CD4-positive, alpha-beta T cell treated with Interleukin-4 for 1 hour (primary cell): ENCODE measurements at regions not wholly inside any gene's neighbourhood (a gene's known extent, or its start where the extent isn't known, plus 50 kb on each side); places are given as distances from the start of the nearest gene placed in this dataset.
"Not testable (repeated sequence)": the region's sequence is repeated elsewhere in the genome, so short reads cannot be mapped to it uniquely, and the experiment has no call there.

Experiments used
- DNase-seq, 2 donors: peaks; one replicate each; pipeline ENCODE4 v3.0.0-alpha.2; 2020 to 2022

DNA sequence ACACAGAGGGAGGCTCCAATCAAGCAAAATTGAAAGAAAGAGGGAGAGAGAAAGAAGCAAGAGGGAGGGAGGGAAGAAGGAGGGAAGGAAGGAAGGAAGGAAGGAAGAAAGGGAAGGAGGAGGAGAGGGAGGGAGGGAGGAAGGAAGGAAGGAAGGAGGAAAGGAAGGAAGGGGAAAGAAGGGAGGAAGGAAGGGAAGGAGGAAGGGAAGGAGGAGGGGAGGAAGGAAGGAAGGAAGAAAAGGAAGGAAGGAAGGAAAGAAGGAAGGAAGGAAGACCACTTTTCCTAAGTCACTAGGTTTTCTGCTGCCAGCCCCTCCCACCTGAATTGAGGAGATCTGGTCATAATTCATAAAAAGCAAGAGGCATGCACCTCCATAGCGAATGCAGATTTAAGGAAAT is 287.0 kb downstream of the SP3 start:
- DNase-seq = no peak

DNA sequence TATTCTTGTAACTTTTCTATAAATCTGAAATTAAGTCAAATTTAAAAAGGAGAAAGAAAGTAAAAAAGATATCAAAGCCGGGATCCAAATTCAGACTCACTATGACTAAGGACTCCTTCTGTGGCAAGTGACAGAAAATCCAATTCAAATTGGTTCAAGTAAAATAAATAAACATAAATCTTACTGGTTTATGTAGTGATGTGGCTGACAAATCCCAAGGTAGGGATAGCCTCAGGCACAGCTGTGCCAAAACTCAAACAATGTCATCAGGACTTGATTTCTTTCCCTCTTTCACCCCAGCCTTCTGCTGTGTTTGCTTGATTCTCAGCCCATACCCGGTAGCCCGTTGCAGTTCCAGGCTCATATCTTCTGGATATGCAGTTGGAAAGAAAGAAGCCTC is 284.6 kb downstream of the SP3 start:
- DNase-seq = no peak

DNA sequence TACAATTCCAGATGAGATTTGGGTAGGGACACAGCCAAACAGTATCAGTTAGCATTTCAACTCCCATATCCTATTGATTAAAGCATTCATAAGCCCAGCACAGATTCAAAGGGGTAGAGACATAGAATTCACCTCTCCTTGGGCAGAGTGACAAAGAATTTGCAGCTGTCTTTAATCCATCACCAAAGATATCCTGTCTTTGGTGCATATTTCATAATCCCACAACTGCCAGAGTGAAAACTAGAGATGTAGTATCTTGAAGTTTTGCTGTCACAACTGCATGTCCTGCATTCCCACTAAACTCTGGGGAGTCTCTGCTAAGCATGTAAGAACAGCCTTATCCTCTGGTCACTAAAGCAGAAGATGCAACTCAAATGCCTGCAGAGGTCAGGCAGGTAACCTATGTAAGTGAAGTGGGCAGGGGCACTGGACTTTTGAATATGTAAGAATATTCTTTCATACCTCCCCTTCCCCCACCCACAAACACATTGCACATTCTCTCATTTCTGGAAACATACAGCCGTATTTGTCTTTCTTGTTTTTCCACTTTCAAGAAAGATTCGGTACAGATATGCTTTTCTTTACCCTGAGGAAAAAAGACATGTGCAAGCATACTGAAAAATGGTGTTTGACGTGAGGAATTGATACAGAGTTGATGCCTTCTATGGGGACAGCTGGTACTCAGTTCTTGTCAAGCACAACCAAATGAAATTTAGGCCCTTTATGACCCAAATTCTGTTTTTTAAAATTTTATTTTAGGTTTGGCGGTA is 283.1 kb downstream of the SP3 start:
- DNase-seq = no peak

DNA sequence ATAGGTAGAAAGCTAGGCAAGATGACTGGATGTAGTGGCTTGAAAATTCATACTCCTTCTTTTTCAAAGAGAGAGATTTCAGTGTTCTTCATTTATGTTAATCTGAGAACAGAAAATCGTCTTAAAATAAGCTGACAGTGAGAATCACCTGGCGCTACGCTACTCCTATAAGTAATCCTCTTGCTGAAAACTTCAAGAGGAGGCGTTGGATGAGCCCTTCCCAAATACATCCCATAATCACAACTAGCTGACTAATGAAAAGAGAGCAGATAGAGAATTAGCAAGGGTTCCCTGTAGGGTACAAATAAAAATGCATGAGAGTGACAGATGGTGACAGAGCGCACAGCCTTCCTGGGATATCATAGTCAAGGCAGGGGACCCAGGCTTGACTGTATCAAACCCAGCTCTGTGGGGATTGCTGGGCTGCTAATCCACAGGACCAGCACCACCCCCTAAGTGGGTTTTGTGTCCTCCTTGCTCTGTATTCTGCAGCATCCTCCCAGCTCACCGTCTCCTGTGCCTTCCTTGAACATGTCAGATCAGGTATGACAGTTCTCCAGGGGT is 280.2 kb downstream of the SP3 start:
- DNase-seq = no peak

DNA sequence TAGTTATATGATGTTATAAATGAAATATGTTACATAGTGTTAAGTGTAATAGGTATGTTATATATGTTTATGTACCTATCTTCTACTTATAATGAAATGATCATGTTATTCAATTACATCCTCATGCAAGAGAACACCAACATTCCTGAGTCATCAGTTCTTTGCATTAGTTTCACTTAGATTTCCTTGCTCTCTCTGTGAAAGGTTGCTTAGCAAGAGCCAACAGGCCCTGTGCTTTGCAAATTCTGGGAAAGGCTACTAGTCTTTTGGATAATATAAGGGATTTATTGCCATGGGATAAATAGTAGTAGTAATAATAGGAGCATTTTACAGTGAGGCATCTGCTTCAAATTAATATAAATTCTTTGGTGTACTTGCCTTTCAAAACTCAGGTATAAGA is 274.8 kb downstream of the SP3 start:
- DNase-seq = no peak

DNA sequence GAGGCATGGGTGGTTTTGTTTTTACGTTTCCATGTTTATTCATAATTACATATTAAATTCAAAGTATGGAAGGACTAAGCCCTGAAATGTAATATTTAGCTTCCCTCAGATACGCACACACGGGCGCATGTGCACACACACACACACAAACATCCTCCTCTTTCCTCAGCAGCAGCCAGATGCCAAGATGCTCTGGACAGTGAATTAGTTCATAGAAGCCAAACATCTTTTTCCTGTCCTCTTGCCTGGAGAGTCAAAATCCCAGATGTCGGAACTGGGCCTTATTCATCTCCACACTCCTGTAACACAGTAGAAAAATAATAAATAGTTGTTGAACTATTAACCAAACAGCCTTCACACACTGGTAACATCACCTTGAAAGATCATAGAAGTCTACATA is 273.1 kb downstream of the SP3 start:
- no peak for DNase-seq

DNA sequence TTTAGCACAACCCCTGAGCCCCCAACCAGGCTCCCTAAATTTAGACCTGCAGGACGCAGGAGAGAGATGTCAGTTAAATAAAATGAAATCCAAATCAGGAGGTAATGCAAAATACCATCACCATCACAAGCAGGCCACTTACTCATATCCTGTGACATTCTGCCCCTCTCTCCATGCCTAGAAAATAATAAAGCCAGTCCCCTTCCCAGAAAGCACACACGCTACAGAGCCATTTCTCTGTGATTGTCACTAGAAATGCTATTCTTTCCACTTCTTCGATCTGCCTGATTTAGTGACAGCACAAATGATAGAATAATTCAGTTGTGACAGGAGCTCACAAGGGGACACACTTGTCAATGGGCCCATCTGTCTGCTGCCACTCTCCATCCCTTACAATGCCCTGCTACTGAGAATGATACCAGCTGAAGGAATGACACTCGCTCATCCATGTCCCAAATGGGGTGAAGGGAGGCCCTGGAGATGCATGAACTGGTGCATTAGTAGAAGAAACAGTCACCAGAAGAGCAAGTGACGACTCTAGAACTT is 272.1 kb downstream of the SP3 start:
- no peak for DNase-seq

DNA sequence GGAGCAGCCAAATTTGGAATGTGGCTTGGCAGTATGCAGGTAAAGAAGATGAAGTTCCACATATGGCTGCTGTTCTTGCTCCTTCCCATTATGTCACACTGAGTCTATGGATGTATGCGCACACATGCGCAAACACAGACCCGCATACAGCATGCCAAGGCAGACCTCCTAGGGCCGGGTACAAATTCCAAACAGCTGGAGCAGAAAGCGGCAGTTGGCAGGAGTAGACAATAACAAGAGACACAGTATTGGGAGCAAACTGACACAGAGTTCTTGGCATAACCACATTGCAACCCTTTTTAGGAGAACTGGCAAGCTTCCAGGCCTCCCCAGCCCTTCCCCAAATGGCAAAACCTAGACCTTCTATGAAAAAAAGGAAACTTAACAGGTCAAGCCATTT is 268.9 kb downstream of the SP3 start:
- no peak for DNase-seq

DNA sequence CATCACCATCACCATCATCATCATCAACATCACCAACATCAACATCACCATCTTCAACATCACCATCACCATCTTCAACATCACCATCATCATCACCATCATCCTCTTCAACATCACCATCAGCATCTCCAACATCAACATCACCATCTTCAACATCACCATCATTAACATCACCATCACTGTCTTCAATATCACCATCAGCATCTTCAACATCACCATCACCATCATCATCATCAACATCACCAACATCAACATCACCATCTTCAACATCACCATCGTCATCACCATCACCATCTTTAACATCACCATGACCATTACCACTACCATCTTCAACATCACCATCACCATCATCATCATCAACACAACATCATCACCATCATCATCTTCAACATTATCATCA is 267.2 kb downstream of the SP3 start:
- no peak for DNase-seq

DNA sequence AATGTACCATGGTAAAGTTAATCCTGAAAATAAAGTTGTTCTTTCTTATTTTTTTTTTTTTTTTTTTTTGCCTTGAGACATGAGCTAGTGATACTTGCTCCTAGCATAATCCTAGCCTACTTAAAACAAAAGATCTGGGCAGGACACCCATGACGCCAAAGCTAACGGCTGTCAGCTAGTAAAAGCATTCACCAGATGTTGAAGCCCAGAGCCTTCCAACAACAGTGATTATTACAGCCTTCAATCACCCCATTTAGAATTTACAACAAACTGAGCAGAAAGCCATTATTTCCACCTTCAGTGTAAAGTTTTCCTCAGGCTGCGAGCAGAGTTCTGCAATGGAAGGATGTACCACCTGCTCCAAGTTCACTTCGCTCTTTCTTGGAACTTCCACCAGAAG is 259.5 kb downstream of the SP3 start:
- DNase-seq = no peak

DNA sequence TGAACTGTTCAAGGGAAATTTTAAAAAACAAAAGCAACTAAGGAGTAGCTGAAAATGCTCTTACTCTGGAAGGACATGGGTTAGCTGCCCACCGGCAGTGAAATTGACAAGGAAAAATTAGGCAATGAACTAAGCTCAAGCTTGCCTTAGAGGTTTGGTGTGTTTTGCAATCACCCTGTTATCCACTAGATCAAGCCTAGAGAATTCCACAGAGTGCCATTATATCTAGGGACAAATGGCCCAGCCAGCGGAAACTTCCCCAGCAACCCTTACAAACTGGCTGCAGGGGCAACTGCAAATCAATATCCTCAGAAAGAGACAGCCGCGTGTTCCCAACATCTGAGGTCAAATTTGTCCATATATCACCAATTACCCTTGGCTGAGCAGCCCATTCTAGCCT is 258.2 kb downstream of the SP3 start:
- no peak for DNase-seq

DNA sequence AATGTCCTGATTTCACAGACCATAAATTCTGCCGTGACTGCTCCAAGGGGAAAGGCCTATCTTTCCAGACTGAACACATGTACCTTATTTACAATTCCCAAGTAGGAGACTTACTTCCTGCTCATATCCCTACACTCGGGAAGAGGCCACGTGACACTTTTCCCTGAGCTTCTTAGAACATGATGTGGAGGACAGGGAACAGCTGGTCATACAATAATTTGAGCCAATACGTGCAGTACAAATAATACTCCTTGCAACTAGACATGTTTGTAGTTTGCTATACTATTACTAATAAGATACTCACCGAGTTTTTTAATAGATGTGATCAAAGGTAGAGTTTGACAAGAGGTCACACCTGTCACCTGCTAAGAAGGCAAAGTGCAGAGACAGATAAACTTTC is 256.4 kb downstream of the SP3 start:
- DNase-seq = no peak

DNA sequence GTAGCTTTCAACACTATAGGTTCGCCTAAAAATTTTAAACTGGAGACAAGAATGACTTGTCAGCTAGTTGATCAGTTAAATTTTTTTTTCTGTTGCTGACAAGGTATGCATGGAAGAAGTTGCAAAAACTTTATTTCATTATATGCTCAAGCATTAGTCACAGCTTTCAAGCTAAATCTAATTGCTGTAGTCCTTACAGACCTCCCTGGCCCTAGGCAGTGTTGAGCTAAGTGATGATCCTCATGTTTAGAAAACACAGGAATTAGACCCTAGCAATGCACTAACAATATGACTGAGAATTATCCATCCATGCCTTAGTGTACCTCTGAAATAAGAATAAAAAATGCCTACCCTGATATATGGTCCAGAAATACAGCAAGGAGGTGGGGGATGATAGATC is 253.4 kb downstream of the SP3 start:
- DNase-seq = no peak

DNA sequence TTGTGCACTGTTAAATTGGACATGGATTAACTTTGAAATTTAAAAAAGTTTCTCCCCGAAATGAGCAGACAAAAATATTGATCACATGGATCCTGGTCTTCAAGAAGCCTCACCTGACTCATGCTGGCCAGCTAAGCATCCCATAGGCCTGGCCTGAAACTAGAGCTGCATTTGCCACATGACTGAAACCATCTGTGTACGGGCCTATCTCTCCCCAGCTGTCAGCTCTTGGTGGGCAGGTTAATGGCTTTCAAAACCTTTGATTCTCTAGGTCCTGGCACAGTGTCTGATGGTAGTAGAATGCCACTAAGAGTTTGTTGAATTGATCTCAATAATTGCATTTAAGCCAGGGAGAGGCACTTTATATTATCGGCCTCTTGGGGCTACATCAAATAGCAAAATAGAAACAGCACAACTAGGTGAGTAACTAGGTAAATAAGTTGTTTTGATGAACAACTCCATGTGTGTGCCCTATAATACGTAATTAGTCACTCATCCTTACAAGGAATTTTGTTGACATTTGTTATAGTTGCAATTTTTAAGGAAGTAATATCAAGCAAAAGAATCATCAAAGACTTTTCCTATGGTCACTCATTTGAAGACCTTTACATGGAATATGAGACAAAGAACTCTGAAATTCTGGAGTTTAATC is 251.1 kb downstream of the SP3 start:
- DNase-seq = no peak

DNA sequence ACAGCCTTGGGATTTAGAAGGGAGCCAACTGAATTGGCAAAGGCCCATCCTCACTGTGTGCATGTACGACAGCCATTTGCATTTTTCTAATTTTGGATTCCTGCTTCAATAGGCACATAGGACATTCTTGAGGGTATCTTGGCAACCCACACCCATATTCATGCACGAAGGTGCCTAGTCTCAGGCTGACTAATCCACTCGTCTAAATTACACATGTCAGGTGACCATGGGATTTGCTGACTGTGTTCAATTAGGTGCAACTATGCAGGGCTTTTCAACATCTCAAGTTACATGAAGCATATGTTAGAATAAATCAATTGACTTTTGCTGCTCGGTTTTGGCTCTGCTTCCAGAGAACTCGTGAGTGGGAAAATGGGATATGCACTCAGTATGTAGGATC is 249.7 kb downstream of the SP3 start:
- DNase-seq = no peak

DNA sequence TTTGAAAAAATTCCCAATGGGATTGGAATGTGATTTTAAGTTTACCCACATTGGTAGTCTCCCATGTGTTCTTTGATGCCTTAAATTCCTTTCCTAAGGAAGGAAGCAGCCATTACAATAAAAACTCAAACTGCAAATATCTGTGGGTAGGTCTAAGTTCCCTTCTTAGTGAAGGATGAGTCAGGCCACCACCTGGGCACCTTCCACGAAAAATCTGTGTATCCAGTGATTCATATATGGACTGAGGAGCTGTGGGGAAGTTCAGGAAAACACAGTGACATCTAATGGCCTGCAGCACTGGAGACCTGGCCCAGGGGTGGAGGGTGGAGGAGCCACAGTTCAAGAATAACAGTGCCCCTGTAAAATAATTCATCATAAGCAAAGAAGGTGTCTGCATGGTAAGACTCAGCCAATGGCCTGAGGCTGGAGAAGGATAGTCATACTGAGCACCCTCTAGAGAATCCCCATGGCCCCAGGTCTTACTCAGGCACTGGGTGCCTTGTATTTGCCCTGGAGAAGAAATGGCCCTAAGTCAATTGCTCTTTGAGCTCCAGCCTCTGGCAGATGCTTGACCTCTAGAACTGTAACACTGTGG is 248.6 kb downstream of the SP3 start:
- no peak for DNase-seq

DNA sequence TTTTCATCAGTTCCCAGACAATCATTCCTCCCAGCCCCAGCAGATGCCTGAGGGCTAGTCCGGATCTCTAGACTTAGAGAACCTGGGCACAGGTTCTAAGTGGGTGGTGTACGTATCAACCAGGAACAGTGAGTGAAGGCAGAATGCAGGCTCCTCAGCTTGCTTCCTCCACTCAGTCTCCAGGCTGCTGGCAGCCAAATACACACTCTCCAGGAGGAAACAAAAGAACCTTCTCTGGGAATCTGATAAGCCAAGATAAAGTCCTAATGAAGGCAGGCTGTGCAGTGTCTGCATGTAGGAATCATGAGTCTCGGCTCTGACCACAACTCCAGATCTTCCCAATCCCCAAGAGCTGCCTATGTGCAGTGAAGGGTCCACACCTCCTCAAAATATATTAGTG is 245.7 kb downstream of the SP3 start:
- DNase-seq = no peak

DNA sequence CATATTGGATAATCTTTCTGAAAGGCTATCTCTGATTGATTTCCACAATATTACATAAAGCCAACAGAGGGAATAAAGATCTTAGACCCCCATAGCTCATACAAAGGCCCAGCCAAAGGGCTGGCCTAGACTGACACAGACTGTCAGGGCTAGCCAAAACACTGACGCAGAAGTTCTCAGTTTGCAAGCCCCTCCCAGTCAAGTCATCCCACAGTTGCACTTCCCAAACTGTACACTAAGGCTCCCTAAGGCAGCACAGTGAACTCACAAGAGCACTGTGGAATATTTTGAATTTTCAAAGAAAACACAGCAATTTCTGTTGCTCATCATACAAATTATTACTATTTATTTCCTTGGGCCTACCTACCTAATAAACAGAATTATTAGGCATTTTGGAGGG is 244.9 kb downstream of the SP3 start:
- no peak for DNase-seq

DNA sequence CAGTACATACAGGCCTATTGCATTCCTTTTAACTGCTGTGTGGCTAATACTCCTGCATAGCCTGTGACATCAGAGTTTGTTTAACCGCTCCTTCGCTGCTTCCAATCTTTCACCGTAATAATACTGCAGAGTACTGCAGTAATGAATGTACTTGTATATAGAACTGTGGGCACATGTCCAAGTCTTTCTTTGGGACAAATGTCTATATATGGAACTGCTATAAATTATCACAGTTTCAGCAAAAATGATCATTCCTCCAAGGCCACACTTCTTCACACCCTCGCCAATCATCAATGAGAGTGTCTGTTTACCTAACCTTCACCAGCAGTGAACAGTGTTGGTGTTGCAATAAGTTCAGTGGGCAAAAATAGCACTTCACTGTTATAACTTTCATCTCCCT is 230.4 kb downstream of the SP3 start:
- no peak for DNase-seq

DNA sequence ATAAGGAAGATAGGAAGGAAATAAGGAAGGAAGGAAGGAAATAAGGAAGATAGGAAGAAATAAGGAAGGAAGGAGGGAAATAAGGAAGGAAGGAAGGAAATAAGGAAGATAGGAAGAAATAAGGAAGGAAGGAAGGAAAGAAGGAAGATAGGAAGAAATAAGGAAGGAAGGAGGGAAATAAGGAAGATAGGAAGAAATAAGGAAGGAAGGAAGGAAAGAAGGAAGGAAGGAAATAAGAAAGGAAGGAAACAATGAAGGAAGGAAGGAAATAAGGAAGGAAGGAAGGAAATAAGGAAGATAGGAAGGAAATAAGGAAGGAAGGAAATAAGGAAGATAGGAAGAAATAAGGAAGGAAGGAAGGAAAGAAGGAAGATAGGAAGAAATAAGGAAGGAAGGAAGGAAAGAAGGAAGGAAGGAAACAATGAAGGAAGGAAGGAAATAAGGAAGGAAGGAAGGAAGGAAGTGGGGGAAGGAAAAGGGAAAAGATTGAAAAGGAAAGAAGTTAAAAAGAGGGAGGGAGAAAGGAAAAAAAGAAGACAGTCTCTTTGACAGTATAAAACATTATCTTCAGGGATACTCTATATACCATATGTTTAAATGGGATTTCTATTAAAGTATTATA is 227.1 kb downstream of the SP3 start:
- not testable (repeated sequence) for DNase-seq

DNA sequence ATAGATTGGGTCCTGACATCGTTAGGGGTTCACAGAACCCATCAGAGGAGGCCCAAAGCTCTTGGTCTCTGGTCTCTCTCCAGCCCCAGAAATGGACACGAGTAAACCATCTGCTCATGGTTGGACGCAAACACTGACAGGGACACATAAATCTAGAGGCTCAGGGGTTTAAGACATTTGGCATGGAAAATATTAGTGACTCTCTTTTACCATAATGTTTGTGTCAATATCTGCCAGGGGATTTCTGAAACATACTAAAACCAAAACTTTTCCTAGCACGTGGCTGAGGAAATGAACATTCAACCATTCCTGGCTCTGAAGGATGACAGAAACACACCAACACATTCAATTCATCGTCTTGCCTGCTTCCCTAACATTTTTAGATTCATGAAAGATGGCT is 226.2 kb downstream of the SP3 start:
- no peak for DNase-seq

DNA sequence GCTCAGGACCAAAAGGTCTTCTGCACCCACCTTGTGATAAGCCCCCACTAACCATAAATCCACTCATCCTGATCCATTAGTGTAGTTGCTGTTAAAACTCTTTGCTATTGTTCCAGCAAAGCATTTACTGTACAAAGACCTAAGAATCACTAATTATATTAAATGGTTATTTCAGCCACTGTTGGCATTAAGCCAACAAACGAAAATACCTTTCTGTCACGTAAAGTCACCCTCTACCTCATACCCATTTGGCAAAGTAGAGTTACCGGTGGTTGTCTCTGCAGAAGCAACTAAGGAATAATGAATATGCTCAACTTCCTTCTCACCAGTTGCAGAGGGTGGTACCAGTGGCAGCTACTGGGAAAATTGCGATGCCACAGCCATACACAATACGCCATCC is 224.5 kb downstream of the SP3 start:
- no peak for DNase-seq

DNA sequence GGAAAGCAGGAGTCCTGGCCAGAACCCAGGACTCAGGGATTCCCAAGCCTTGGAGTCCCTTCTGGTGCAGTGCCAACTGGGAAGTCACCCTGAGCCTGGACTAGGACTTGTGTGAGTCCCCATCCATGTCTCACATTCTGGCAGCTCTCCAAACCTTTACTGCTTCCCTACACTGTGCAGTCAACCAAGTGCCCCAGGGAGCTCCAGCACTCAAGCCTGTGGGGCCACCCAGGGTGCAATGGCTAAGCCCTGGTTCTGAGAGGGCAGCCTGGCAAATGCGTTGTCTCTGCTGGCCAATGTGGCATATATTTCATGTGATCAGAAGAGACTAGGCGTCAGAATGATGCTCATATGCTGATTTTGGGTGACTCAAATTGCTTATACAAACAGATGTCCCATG is 223.4 kb downstream of the SP3 start:
- no peak for DNase-seq

DNA sequence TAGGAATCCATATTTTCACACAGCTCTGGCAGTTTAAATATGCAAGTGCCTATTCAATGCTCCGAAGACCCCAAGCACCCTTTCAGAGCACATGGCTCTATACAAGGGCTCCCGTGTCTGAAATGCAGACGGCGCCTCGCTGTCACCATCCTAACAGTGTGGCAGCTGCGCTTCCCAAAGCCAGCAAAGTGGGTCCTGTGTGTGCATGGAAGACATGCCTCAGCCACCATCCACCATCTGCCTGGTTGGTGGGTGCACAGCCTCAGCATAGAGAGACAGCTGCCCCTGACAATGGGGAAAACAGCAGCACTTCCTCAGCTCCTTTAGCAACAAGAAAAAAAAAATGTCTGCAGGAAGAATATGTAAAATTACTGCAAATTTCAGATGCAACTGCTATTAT is 218.1 kb downstream of the SP3 start:
- no peak for DNase-seq
